Cardiac muscle cell (in vitro differentiated cells and primary cell): ENCODE measurements at regions not wholly inside any gene's neighbourhood (a gene's known extent, or its start where the extent isn't known, plus 50 kb on each side); places are given as distances from the start of the nearest gene placed in this dataset.

Experiments
- DNase-seq, 2 donors: peaks; one replicate each; pipeline versions ENCODE4 v3.0.0 to v3.0.0-alpha.2; 2010 to 2017; ENCODE audit warnings: low read depth in 1 of 2, low spot score in 1 of 2
- H3K27ac ChIP-seq: fragments of 200-600 bp; sonication (generic); 2 replicates; pipeline ENCODE4 v1.5.1; 2016
- H3K27me3 ChIP-seq: fragments of 200-600 bp; sonication (generic); 2 replicates; pipeline ENCODE4 v1.6.0; 2016; ENCODE audit warnings: control low read depth
- H3K36me3 ChIP-seq: fragments of 200-600 bp; sonication (generic); 2 replicates; pipeline ENCODE4 v1.5.1; 2016; ENCODE audit warnings: control low read depth
- H3K4me1 ChIP-seq: fragments of 200-600 bp; sonication (generic); 2 replicates; pipeline ENCODE4 v1.8.1; 2017; ENCODE audit warnings: low read depth, mild to moderate bottlenecking, mixed run types
- H3K4me3 ChIP-seq: fragments of 200-600 bp; sonication (generic); 2 replicates; pipeline ENCODE4 v1.5.1; 2016; ENCODE audit warnings: mild to moderate bottlenecking
- H3K9me3 ChIP-seq: fragments of 200-600 bp; sonication (generic); 2 replicates; pipeline ENCODE4 v1.5.1; 2017; ENCODE audit warnings: low read depth, mild to moderate bottlenecking, control low read depth
- TF ChIP-seq, protein P1 (sequence below): IDR thresholded peaks from 2 replicates; pipeline ENCODE4 v1.5.1; 2012; ENCODE audit warnings: low read depth, mild to moderate bottlenecking, low read length

DNA sequence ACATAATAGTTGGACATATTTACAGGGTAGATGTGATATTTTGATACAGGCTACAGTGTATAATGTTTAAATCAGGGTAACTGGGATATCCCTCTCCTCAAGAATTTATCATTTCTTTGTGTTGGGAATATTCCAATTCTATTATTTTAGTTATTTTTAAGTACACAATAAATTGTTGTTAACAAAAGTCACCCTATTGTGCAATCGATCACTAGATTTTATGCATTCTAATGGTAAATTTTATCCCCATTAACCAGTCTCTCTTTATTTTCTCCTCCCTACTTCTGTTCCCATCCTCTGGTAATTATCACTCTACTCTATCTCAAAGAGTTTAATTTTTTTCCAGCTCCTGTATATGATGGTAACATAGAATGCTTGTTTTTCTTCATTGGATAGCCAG lies 1631.9 kb upstream of the PABPC4L start:
- H3K27me3 ChIP-seq = no peaks in the 10 kb centered on the region
- H3K4me3 ChIP-seq = no peak overlapping the region
- no peak for DNase-seq
- H3K27ac ChIP-seq = no peak overlapping the region
- no peaks in the 10 kb centered on the region for H3K4me1 ChIP-seq
- no peaks in the 10 kb centered on the region for H3K9me3 ChIP-seq
- no peaks in the 10 kb centered on the region for H3K36me3 ChIP-seq
- TF ChIP-seq, protein P1, sequence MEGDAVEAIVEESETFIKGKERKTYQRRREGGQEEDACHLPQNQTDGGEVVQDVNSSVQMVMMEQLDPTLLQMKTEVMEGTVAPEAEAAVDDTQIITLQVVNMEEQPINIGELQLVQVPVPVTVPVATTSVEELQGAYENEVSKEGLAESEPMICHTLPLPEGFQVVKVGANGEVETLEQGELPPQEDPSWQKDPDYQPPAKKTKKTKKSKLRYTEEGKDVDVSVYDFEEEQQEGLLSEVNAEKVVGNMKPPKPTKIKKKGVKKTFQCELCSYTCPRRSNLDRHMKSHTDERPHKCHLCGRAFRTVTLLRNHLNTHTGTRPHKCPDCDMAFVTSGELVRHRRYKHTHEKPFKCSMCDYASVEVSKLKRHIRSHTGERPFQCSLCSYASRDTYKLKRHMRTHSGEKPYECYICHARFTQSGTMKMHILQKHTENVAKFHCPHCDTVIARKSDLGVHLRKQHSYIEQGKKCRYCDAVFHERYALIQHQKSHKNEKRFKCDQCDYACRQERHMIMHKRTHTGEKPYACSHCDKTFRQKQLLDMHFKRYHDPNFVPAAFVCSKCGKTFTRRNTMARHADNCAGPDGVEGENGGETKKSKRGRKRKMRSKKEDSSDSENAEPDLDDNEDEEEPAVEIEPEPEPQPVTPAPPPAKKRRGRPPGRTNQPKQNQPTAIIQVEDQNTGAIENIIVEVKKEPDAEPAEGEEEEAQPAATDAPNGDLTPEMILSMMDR = no peak

DNA sequence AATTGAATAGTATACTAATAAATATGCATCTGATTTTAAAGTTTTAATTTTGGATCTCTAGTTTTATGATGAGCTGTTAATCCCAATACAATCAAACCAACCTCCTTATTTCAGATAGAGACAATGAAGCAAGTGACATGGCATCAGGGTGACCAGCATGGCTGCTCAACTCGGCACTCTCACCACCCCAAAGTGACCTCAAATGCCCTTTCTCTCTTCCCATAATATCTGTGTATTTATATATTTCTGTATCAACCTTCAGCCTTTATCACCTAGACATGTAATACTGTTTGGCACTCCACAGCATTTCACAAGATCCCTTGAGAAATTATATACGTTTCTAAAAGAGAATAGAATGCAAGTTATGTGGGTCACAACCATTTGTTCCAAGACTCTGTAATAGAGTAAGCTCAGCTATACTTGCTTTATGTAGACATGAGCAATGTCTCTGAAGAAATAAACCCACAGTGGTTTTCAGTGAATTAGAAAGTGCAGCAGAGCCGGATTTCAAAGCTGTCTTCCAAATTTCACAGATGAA lies 1623.2 kb upstream of the PABPC4L start:
- H3K4me1 ChIP-seq = no peaks in the 10 kb centered on the region
- no peak for DNase-seq
- no peak overlapping the region for H3K27ac ChIP-seq
- H3K4me3 ChIP-seq = no peak overlapping the region
- no peaks in the 10 kb centered on the region for H3K9me3 ChIP-seq
- H3K27me3 ChIP-seq = no peaks in the 10 kb centered on the region
- TF ChIP-seq, protein P1 = no peak
- H3K36me3 ChIP-seq = no peaks in the 10 kb centered on the region

DNA sequence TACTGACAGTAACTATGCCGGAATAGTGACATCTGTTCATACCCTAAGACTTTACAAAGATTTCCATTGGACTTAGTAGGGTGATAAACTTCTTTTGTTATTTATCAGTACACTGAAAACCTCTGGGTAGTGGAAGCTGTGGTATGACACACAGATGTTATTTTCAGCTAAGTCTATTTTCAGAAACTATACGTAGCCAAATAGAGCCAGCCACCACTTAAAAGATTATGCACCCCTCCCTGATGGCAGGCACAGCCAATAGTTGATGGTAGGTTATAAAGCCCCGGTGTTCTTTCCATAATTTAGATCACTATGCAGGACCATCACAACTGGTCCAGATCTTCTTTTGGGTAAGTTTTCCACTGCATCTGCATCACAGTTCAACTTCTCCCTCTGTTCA lies 1603.2 kb upstream of the PABPC4L start:
- Histone ChIP-seq H3K36me3 (no peaks in the 10 kb centered on the region), H3K27me3 (no peaks in the 10 kb centered on the region), H3K27ac (no peak overlapping the region), H3K4me3 (no peak overlapping the region), H3K4me1 (peaks cover 7% of the 10 kb centered on the region), H3K9me3 (no peaks in the 10 kb centered on the region)
- TF ChIP-seq, protein P1 = no peak
- DNase-seq = no peak

DNA sequence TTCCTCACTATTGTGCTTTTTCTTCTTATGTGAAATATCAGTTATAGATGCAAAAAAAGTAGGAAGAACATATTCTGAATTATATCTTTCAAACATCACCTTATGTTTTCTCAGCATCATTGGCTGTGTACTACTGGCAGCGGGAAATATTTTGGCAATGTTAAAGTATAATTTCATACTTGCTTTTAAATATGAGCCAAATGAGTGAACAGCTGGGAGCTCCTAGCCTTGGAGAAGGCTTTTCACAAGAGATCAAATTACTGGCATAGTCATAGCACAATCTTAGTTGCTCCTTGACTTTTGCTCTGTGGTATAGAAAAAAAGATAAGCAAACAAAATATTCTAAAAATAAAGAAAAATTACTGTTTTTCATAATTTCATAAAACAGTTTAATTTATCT lies 1575.8 kb upstream of the PABPC4L start:
- Histone ChIP-seq H3K27me3 (no peaks in the 10 kb centered on the region), H3K4me3 (no peak overlapping the region), H3K36me3 (no peaks in the 10 kb centered on the region), H3K27ac (no peak overlapping the region), H3K9me3 (no peaks in the 10 kb centered on the region), H3K4me1 (no peaks in the 10 kb centered on the region)
- no peak for DNase-seq
- TF ChIP-seq, protein P1 = no peak

DNA sequence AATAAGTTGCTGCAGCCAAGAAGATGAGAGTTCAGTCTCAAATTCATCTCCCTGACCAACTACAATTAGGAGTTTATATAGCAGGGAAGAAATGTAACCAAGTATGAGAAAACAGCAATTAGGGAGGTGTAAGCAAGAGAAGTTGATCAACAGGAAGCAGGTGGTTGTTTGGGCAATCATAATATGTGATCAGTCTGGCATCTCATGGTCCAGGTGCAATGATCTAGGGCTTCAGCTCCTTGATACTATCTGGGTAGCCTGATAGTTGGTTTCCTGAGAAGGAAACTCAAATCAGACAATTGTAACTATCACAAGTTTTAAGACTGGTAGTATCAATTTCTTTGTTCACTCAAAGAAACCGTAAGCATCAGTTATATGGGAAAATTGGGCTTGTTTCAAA lies 1574.3 kb upstream of the PABPC4L start:
- TF ChIP-seq, protein P1 = no peak
- Histone ChIP-seq H3K4me1 (no peaks in the 10 kb centered on the region), H3K9me3 (no peaks in the 10 kb centered on the region), H3K36me3 (no peaks in the 10 kb centered on the region), H3K27ac (no peak overlapping the region), H3K4me3 (no peak overlapping the region), H3K27me3 (no peaks in the 10 kb centered on the region)
- DNase-seq = no peak

DNA sequence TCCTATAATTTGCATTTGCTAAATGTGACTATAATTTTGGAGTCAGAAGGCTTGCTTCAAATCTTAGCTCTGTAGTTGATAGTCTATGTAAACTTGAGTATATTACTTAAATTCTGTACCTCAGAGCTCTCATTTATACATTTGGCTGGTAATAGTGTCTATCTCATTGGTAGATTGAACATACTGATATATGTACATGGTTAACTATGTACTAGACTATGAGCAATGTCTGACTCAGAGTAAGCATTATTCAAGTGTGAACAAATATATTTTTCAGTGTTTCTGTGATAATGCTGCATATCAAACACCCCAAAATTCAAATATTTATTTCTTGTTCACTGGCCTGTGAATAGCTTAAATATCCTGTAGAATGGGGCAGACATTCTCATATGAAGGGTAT lies 1568.9 kb upstream of the PABPC4L start:
- Histone ChIP-seq H3K36me3 (no peaks in the 10 kb centered on the region), H3K4me3 (no peak overlapping the region), H3K9me3 (no peaks in the 10 kb centered on the region), H3K27me3 (no peaks in the 10 kb centered on the region), H3K4me1 (no peaks in the 10 kb centered on the region), H3K27ac (no peak overlapping the region)
- TF ChIP-seq, protein P1 = no peak
- DNase-seq = no peak
